HEK293T (cell line): ENCODE measurements at regions not wholly inside any gene's neighbourhood (a gene's known extent, or its start where the extent isn't known, plus 50 kb on each side); places are given as distances from the start of the nearest gene placed in this dataset.

ENCODE experiments used
- FOXA1 ChIP-seq: fragments of 450-650 bp; IDR thresholded peaks from 2 replicates; pipeline ENCODE4 v1.6.1; 2016; ENCODE audit warnings: mild to moderate bottlenecking
- FOXM1 ChIP-seq: fragments of 450-650 bp; IDR thresholded peaks from 2 replicates; pipeline ENCODE4 v1.6.1; 2017; ENCODE audit warnings: mild to moderate bottlenecking, borderline replicate concordance

DNA sequence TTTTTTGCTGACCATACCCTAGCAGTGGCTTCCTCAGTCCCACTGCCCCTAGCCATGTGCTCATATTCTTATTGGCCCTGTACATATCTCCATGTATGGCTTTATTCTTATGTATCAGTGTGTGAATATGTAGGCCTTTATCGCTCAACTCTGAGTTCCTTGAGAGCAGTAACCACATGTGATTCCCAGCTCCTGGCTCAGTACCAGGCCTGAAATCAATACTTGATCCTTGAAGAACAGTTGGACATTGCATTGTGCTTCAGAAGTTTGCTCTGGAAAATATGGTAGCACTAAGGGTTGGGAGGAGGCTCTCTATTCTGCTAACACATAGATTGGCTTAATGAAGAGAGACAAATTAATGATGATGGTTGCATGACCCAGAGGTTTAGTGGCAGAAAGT is 118.8 kb upstream of the FERMT1 start:
- no peak for TF ChIP-seq FOXA1
- TF ChIP-seq FOXM1, result no peak
